PC-3 (cell line): ENCODE measurements at regions not wholly inside any gene's neighbourhood (a gene's known extent, or its start where the extent isn't known, plus 50 kb on each side); places are given as distances from the start of the nearest gene placed in this dataset.

Experiments
- EZH2 ChIP-seq: fragments of 300-600 bp; sonication (generic); IDR thresholded peaks from one replicate; pipeline ENCODE4 v1.6.1; 2017; ENCODE audit warnings: antibody characterized with exemption, mild to moderate bottlenecking, low read length; ENCODE audit not compliant: unreplicated experiment
- TF ChIP-seq, protein P1 (sequence below): fragments of 300-600 bp; sonication (generic); conservative IDR thresholded peaks from 2 replicates; pipeline ENCODE4 v1.5.1; 2017; ENCODE audit warnings: antibody characterized with exemption, low read depth, mild to moderate bottlenecking, low read length

DNA sequence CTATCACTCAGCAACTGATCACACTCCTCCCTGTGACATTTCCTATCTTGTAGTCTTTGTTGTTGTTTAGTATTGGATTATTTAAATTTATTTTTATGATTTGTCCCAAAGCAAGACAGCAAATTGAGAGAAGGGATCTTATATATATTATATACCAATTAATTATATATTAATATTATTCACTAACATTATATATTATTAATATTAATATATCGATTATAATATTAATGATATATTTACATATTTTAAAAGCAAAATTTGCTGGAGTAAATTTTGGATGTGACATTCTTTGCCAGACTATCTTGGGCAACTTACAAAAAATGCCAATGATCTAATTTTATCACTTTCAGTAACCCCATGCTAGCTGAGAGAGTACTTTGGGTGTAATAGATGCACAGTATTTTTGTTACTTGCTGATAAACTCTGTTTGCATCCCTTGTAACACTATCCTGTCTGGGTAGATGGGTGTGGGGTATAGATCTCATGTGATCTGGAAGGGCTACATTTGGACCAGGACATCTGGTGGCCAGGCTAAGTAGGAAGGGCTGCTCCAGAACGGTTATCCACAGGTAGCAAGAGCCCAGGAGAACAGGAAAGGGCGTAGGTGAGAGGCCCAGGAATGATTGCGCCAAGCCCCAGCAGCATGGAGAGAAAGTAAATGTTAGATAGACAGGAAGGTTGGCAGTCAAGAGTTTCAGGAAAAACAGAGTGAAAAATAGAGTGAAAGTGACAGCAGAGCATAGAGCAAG lies 608.6 kb upstream of the KIRREL3 start:
- TF ChIP-seq, protein P1, sequence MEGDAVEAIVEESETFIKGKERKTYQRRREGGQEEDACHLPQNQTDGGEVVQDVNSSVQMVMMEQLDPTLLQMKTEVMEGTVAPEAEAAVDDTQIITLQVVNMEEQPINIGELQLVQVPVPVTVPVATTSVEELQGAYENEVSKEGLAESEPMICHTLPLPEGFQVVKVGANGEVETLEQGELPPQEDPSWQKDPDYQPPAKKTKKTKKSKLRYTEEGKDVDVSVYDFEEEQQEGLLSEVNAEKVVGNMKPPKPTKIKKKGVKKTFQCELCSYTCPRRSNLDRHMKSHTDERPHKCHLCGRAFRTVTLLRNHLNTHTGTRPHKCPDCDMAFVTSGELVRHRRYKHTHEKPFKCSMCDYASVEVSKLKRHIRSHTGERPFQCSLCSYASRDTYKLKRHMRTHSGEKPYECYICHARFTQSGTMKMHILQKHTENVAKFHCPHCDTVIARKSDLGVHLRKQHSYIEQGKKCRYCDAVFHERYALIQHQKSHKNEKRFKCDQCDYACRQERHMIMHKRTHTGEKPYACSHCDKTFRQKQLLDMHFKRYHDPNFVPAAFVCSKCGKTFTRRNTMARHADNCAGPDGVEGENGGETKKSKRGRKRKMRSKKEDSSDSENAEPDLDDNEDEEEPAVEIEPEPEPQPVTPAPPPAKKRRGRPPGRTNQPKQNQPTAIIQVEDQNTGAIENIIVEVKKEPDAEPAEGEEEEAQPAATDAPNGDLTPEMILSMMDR = no peak
- no peak for TF ChIP-seq EZH2
